Endothelial cell of umbilical vein (primary cell): ENCODE measurements at regions not wholly inside any gene's neighbourhood (a gene's known extent, or its start where the extent isn't known, plus 50 kb on each side); places are given as distances from the start of the nearest gene placed in this dataset.

ENCODE experiments used
- BruUV-seq: library from RNA; stranded (reverse); fragments of 400-500 nt; replicated peaks from 2 replicates; lab custom pipeline; 2021; lab: Mats Ljungman, UMichigan
- CTCF ChIA-PET: fragments of 300-600, 350-600 bp; sonication (Branson Sonifier 250); formaldehyde crosslinking; loops from one replicate; lab custom pipeline; 2021; ENCODE audit warnings: antibody characterized with exemption, inconsistent platforms; lab: Charles Lee
- POLR2A ChIA-PET: fragments of 300-600, 350-600 bp; sonication (Branson Sonifier 250); formaldehyde crosslinking; loops from one replicate; lab custom pipeline; 2021; ENCODE audit warnings: antibody characterized with exemption, inconsistent platforms; lab: Charles Lee
- DNase-seq: peaks from one replicate; pipeline ENCODE4 v3.0.0-alpha.2; 2011; ENCODE audit warnings: low read depth, low spot score
- FAIRE-seq: peaks from 2 replicates; lab custom pipeline; 2011; peaks lifted over from hg19 to GRCh38; lab: Jason Lieb, UNC
- H2AFZ ChIP-seq: 2 replicates; pipeline ENCODE4 v1.6.0; 2012; ENCODE audit warnings: low read depth, low read length, control low read depth, inconsistent platforms
- H3K27ac ChIP-seq: 2 replicates; pipeline ENCODE4 v1.5.1; 2011; ENCODE audit warnings: low read depth, mild to moderate bottlenecking, control low read depth, low read length, moderate library complexity; ENCODE audit not compliant: insufficient read depth
- H3K27me3 ChIP-seq, 2 experiments: 2 replicates each; pipeline versions ENCODE4 v1.6.0 to v1.6.1; 2011; ENCODE audit warnings: low read length in 2 of 2, mixed read lengths in 1 of 2; ENCODE audit not compliant: control insufficient read depth in 2 of 2, insufficient read depth in 2 of 2
- H3K36me3 ChIP-seq, 2 experiments: 2 replicates in 1 of 2; 3 replicates in 1 of 2; pipeline ENCODE4 v1.5.1; 2011; ENCODE audit warnings: low read length in 2 of 2, mild to moderate bottlenecking in 1 of 2, moderate library complexity in 1 of 2; ENCODE audit not compliant: control insufficient read depth in 2 of 2, insufficient read depth in 2 of 2; ENCODE audit errors: extremely low read depth in 1 of 2
- H3K4me1 ChIP-seq: 3 replicates; pipeline ENCODE4 v1.5.1; 2011; ENCODE audit warnings: mild to moderate bottlenecking, low read length; ENCODE audit not compliant: control insufficient read depth, insufficient read depth; ENCODE audit errors: extremely low read depth
- H3K4me2 ChIP-seq: 2 replicates; pipeline ENCODE4 v1.6.1; 2011; ENCODE audit warnings: low read length, control low read depth, mixed read lengths; ENCODE audit not compliant: insufficient read depth
- H3K4me3 ChIP-seq, 3 experiments: fragments of 200-600 bp in 1 of 3; sonication (generic), shearing (Covaris generic) in 1 of 3; replicated peaks in 1 of 3; 2 replicates each; pipeline ENCODE4 v1.5.1; 2011 to 2016; ENCODE audit warnings: control low read depth in 3 of 3, low read length in 3 of 3, mild to moderate bottlenecking in 2 of 3, inconsistent platforms in 1 of 3, low read depth in 1 of 3, moderate library complexity in 1 of 3; ENCODE audit not compliant: insufficient read depth in 1 of 3
- H3K79me2 ChIP-seq: 2 replicates; pipeline ENCODE4 v1.6.0; 2012; ENCODE audit warnings: low read length, inconsistent platforms; ENCODE audit not compliant: control insufficient read depth, insufficient read depth
- H3K9ac ChIP-seq: replicated peaks from 2 replicates; pipeline ENCODE3; 2011; ENCODE audit warnings: low read length, control low read depth; ENCODE audit not compliant: insufficient read depth; ENCODE audit errors: extremely low read depth
- H3K9me1 ChIP-seq: replicated peaks from 3 replicates; pipeline ENCODE4 v1.6.0; 2011; ENCODE audit warnings: mild to moderate bottlenecking, low read length; ENCODE audit not compliant: control insufficient read depth, insufficient read depth; ENCODE audit errors: extremely low read depth
- H3K9me3 ChIP-seq: replicated peaks from 2 replicates; pipeline ENCODE4 v1.5.1; 2012; ENCODE audit warnings: low read length, inconsistent platforms; ENCODE audit not compliant: control insufficient read depth, insufficient read depth
- H4K20me1 ChIP-seq: replicated peaks from 2 replicates; pipeline ENCODE3; 2011; ENCODE audit warnings: mild to moderate bottlenecking, low read length; ENCODE audit not compliant: control insufficient read depth, insufficient read depth; ENCODE audit errors: extremely low read depth
- EZH2 ChIP-seq: IDR thresholded peaks from 2 replicates; pipeline ENCODE4 v1.6.1; 2012; ENCODE audit warnings: borderline replicate concordance, low read depth, mild to moderate bottlenecking, moderate library complexity, low read length, inconsistent platforms; ENCODE audit not compliant: severe bottlenecking
- FOS ChIP-seq: IDR thresholded peaks from 2 replicates; pipeline ENCODE4 v1.6.1; 2011; ENCODE audit warnings: mild to moderate bottlenecking, low read length, moderate library complexity, borderline replicate concordance; ENCODE audit not compliant: insufficient read depth
- GATA2 ChIP-seq: IDR thresholded peaks from 2 replicates; pipeline ENCODE4 v1.7.0; 2011; ENCODE audit warnings: low read depth, mild to moderate bottlenecking, moderate library complexity, mixed read lengths, low read length; ENCODE audit not compliant: insufficient read length, insufficient read depth
- JUN ChIP-seq: IDR thresholded peaks from 2 replicates; pipeline ENCODE4 v1.6.1; 2011; ENCODE audit warnings: borderline replicate concordance, low read depth; ENCODE audit not compliant: insufficient read length, insufficient read depth
- MYC ChIP-seq: IDR thresholded peaks from one replicate; pipeline ENCODE4 v1.6.1; 2011; ENCODE audit warnings: mild to moderate bottlenecking, low read depth, low read length
- POLR2A ChIP-seq: IDR thresholded peaks from 2 replicates; pipeline ENCODE4 v1.6.1; 2012; ENCODE audit warnings: low read depth, mild to moderate bottlenecking, control low read depth, low read length
- POLR2AphosphoS5 ChIP-seq: IDR thresholded peaks from 2 replicates; pipeline ENCODE4 v1.6.1; 2012; ENCODE audit warnings: low read depth, mild to moderate bottlenecking, control low read depth, low read length, moderate library complexity; ENCODE audit not compliant: insufficient read depth
- dilution Hi-C: fragments of 300-500 bp; cut with MboI; formaldehyde crosslinking; loops from one replicate; pipeline ENCODE4 v1.15.0; 2019; ENCODE audit warnings: low sequenced_read_pairs; ENCODE audit not compliant: extremely low pct_ligation_motif_present
- intact Hi-C: fragments of 100-400 bp; cut with micrococcal nuclease; formaldehyde crosslinking; loops from one replicate; pipeline ENCODE4 v1.10.0; 2022
- TF ChIP-seq, protein P1 (sequence below): IDR thresholded peaks from 2 replicates; pipeline ENCODE4 v1.6.1; 2011; ENCODE audit not compliant: insufficient read depth, insufficient read length
- TF ChIP-seq, protein P2 (sequence below), 2 donors: IDR thresholded peaks; 1 replicate in 1 of 2; 2 replicates in 1 of 2; pipeline ENCODE4 v1.5.1; 2011; ENCODE audit warnings: low read length in 2 of 2, mild to moderate bottlenecking in 2 of 2, moderate library complexity in 2 of 2, control low read depth in 1 of 2, inconsistent platforms in 1 of 2, low read depth in 1 of 2; ENCODE audit not compliant: insufficient read depth in 1 of 2; ENCODE audit errors: extremely low read depth in 1 of 2

DNA sequence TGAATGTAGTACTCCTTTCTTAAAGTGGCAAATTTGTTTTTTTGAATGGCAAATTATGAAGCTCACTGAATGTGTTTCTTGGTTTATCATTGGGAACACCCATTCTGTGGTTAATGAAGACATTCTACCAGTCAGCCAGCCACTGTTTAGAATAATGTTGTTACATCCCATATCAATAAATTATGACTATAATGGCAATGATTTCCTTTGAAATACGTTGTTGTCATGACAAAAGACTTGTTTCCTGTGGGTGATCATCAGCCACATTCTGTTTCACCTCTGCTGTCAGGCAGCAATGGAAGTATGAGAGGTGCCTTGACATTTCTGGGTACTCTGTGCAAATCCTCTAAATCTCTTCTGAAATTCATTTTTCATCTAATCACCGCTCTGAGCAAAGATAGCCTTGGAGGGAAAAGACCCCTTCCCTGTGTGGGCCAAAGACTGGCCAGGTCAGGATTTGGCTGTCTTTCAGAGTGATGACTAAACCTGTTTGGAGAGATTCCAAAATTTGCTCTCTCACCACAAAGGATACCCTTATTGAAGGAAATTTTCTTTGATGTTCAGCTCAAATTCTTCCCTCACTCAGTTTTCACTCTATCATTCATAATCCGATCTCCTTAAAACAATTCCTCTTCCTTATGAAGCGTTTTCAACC is 869.2 kb downstream of the BCL11A start:
- no TSS peak for BruUV-seq
- Histone ChIP-seq H2AFZ (no peak overlapping the region), H3K27me3 (no peaks in the 10 kb centered on the region), H3K9me1 (no peaks in the 10 kb centered on the region), H3K9me3 (no peaks in the 10 kb centered on the region), H3K27ac (no peak overlapping the region), H4K20me1 (no peaks in the 10 kb centered on the region), H3K9ac (no peak overlapping the region), H3K36me3 (no peaks in the 10 kb centered on the region), H3K4me2 (no peak overlapping the region), H3K4me1 (no peaks in the 10 kb centered on the region), H3K79me2 (no peaks in the 10 kb centered on the region), H3K4me3 (no peak overlapping the region)
- intact Hi-C loops = no loop called here
- ChIA-PET POLR2A (no interaction called here), CTCF (no interaction called here)
- dilution Hi-C loops = no loop called here
- TF ChIP-seq POLR2A = no peak
- TF ChIP-seq GATA2 = no peak
- no peak for DNase-seq
- FAIRE-seq = no peak

DNA sequence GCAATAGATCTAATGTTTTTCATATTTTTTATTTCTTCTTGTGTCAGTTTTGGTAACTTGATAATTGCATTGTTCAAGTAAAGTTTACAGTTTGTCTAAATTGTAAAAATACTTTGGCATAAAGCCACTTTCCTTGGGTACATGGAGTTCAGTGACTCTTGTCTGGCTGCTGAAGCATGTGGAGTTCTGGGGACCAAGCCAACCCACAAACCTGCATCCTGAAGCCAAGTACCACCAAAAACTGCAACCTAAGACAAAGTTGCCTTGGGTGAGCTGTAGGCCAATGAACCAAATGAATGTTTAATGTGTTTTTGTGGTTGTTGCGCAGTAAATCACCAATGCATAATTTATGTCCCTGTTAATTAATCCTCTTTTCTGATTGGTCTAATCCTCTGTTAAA is 872.6 kb downstream of the BCL11A start:
- no peak for FAIRE-seq
- TF ChIP-seq POLR2AphosphoS5 (no peak), FOS (no peak), JUN (no peak), POLR2A (no peak), MYC (no peak), GATA2 (no peak), EZH2 (no peak)
- TF ChIP-seq, protein P1, sequence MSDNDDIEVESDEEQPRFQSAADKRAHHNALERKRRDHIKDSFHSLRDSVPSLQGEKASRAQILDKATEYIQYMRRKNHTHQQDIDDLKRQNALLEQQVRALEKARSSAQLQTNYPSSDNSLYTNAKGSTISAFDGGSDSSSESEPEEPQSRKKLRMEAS = no peak
- TF ChIP-seq, protein P2, sequence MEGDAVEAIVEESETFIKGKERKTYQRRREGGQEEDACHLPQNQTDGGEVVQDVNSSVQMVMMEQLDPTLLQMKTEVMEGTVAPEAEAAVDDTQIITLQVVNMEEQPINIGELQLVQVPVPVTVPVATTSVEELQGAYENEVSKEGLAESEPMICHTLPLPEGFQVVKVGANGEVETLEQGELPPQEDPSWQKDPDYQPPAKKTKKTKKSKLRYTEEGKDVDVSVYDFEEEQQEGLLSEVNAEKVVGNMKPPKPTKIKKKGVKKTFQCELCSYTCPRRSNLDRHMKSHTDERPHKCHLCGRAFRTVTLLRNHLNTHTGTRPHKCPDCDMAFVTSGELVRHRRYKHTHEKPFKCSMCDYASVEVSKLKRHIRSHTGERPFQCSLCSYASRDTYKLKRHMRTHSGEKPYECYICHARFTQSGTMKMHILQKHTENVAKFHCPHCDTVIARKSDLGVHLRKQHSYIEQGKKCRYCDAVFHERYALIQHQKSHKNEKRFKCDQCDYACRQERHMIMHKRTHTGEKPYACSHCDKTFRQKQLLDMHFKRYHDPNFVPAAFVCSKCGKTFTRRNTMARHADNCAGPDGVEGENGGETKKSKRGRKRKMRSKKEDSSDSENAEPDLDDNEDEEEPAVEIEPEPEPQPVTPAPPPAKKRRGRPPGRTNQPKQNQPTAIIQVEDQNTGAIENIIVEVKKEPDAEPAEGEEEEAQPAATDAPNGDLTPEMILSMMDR (IDR thresholded peaks at IDR 0.05; ENCODE audit: extremely low read depth in 1 of 2, insufficient read depth in 1 of 2, low read depth in 1 of 2, low read length in 2 of 2) = no peak
- H3K36me3 ChIP-seq = no peaks in the 10 kb centered on the region
- intact Hi-C loops = no loop called here
- BruUV-seq = no TSS peak
- H3K9ac ChIP-seq = no peak overlapping the region
- H3K9me3 ChIP-seq = no peaks in the 10 kb centered on the region
- H3K27ac ChIP-seq = no peak overlapping the region
- no peaks in the 10 kb centered on the region for H3K9me1 ChIP-seq
- no peak for DNase-seq
- no peaks in the 10 kb centered on the region for H4K20me1 ChIP-seq
- H3K4me2 ChIP-seq = no peak overlapping the region
- H3K4me1 ChIP-seq = no peaks in the 10 kb centered on the region
- POLR2A ChIA-PET = no interaction called here
- no peaks in the 10 kb centered on the region for H3K27me3 ChIP-seq
- no peak overlapping the region for H2AFZ ChIP-seq
- dilution Hi-C loops = no loop called here
- CTCF ChIA-PET = no interaction called here
- H3K79me2 ChIP-seq = no peaks in the 10 kb centered on the region
- no peak overlapping the region for H3K4me3 ChIP-seq
